GM21423 (cell line): ENCODE measurements at regions not wholly inside any gene's neighbourhood (a gene's known extent, or its start where the extent isn't known, plus 50 kb on each side); places are given as distances from the start of the nearest gene placed in this dataset.

Experiments used
- ATAC-seq: cut with Tn5 transposase; IDR thresholded peaks from one replicate; pipeline ENCODE4 v1.9.1; 2021; ENCODE audit warnings: mild to moderate bottlenecking, moderate library complexity; ENCODE audit not compliant: unreplicated experiment

GRCh38 chr13:24074678-24075077 lies 85.8 kb upstream of the SPATA13 start:
- no peak for ATAC-seq

- no peak for ATAC-seq
Observed at GRCh38 chr13:24075137-24075975, 85.2 kb upstream of the SPATA13 start.

GRCh38 chr13:24076109-24076508 lies 84.4 kb upstream of the SPATA13 start:
- ATAC-seq: no peak

GRCh38 chr13:24076636-24077035 lies 83.9 kb upstream of the SPATA13 start:
- no peak for ATAC-seq

GRCh38 chr13:24080134-24080533 lies 80.4 kb upstream of the SPATA13 start:
- ATAC-seq: no peak

- ATAC-seq: no peak
Observed at GRCh38 chr13:24081387-24081786, 79.1 kb upstream of the SPATA13 start.

- ATAC-seq: no peak
Observed at GRCh38 chr13:24083141-24083540, 77.4 kb upstream of the SPATA13 start.

- ATAC-seq: no peak
Observed at GRCh38 chr13:24083722-24084421, 76.6 kb upstream of the SPATA13 start.

- no peak for ATAC-seq
Observed at GRCh38 chr13:24085662-24086061, 74.9 kb upstream of the SPATA13 start.

- no peak for ATAC-seq
Observed at GRCh38 chr13:24086642-24087041, 73.9 kb upstream of the SPATA13 start.

GRCh38 chr13:24087605-24088225 lies 72.8 kb upstream of the SPATA13 start:
- ATAC-seq: no peak

- ATAC-seq: no peak
Observed at GRCh38 chr13:24090049-24090448, 70.5 kb upstream of the SPATA13 start.

GRCh38 chr13:24091080-24091479 lies 69.4 kb upstream of the SPATA13 start:
- no peak for ATAC-seq

GRCh38 chr13:24092108-24092507 lies 68.4 kb upstream of the SPATA13 start:
- no peak for ATAC-seq

GRCh38 chr13:24093047-24093446 lies 67.5 kb upstream of the SPATA13 start:
- ATAC-seq: no peak

GRCh38 chr13:24096659-24097058 lies 63.9 kb upstream of the SPATA13 start:
- ATAC-seq: no peak

- no peak for ATAC-seq
Observed at GRCh38 chr13:24097064-24097463, 63.5 kb upstream of the SPATA13 start.

- ATAC-seq: no peak
Observed at GRCh38 chr13:24097667-24098066, 62.9 kb upstream of the SPATA13 start.

GRCh38 chr13:24099490-24099889 lies 61.0 kb upstream of the SPATA13 start:
- ATAC-seq: no peak

- no peak for ATAC-seq
Observed at GRCh38 chr13:24100188-24100587, 60.3 kb upstream of the SPATA13 start.

- ATAC-seq: no peak
Observed at GRCh38 chr13:24103782-24104372, 56.6 kb upstream of the SPATA13 start.
